Gastrocnemius medialis (tissue), 4 donors: ENCODE measurements at regions not wholly inside any gene's neighbourhood (a gene's known extent, or its start where the extent isn't known, plus 50 kb on each side); places are given as distances from the start of the nearest gene placed in this dataset.

Experiments
- CTCF ChIP-seq, 5 experiments: fragments of 450-650 bp in 3 of 5; fragments of 200-600 bp in 2 of 5; sonication (generic) in 2 of 5; IDR thresholded peaks in 4 of 5; conservative IDR thresholded peaks in 1 of 5; 1 replicate in 4 of 5; 2 replicates in 1 of 5; pipeline ENCODE4 v1.5.1; 2016 to 2019; ENCODE audit warnings: antibody characterized with exemption in 5 of 5, mild to moderate bottlenecking in 3 of 5, moderate library complexity in 3 of 5
- POLR2A ChIP-seq, 2 donors: fragments of 450-650 bp; IDR thresholded peaks; one replicate each; pipeline ENCODE4 v1.6.1; 2017; ENCODE audit warnings: antibody characterized with exemption in 2 of 2, mild to moderate bottlenecking in 2 of 2, moderate library complexity in 2 of 2

GRCh38 chr18:27349284-27349882 is 164.3 kb upstream of the CHST9 start:
- TF ChIP-seq POLR2A (IDR thresholded peaks at IDR 0.05): no peak
- TF ChIP-seq CTCF (IDR thresholded peaks at IDR 0.05 in 4 of 5, conservative IDR thresholded peaks at IDR 0.05 in 1 of 5): no peak
